ENCODE measurements at regions not wholly inside any gene's neighbourhood (a gene's known extent, or its start where the extent isn't known, plus 50 kb on each side); places are given as distances from the start of the nearest gene placed in this dataset.
"Not testable (repeated sequence)": the region's sequence is repeated elsewhere in the genome, so short reads cannot be mapped to it uniquely, and the experiment has no call there.

- no peak for DNase-seq (ENCODE audit: low spot score)
These were observed 585.1 kb upstream of the NETO1 start for GRCh38 chr18:73452866-73453265.

GRCh38 chr18:73446502-73446901, 578.7 kb upstream of the NETO1 start:
- DNase-seq (ENCODE audit: low spot score), result no peak

DNA sequence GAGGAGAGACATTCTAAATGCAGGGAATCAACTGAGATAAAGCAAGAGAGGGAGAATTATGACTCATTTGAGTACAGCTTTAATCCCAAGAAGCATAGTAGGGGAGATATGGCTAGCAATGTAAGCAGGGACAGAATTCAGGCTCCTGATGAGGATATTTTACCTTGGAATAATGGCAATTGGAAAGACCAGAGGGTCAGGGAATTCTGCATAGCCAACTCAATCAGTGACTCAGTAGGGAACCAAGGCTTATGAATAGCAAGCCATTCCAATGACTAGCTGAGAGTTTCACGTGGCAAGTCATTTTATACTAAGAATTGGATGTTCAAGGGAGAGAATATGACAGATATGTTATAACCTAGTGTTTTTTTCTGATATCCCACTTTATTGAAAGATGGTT, 563.8 kb upstream of the NETO1 start:
- DNase-seq (ENCODE audit: low spot score), result no peak

GRCh38 chr18:73421010-73421409, 553.2 kb upstream of the NETO1 start:
- DNase-seq (ENCODE audit: low spot score), result no peak

- DNase-seq (ENCODE audit: low spot score), result no peak
These were observed 551.7 kb upstream of the NETO1 start for GRCh38 chr18:73419531-73419930.

DNA sequence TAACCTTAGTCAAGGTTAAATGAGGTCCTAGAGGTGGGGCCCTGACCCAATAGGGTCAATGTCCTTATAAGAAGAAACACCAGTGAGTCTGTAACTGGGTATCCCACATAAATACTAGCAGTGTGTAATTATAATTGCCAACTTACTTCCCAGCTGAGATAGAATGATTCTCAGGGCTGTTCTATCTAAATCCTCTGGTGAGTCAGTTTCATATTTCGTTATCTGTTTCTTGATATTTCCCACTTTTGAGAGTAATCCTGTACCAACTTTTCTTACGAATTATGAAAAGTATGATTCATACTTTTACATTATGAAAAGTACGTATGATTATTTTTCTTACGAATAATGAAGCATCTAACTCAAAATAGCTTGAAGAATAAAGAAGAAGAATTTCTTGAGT, 546.8 kb upstream of the NETO1 start:
- DNase-seq (ENCODE audit: low spot score), result no peak

GRCh38 chr18:73414069-73414468, 546.3 kb upstream of the NETO1 start:
- no peak for DNase-seq (ENCODE audit: low spot score)

- DNase-seq (ENCODE audit: low spot score), result no peak
These were observed 541.5 kb upstream of the NETO1 start for GRCh38 chr18:73409242-73409641.

- no peak for DNase-seq (ENCODE audit: low spot score)
These were observed 540.7 kb upstream of the NETO1 start for GRCh38 chr18:73408469-73408868.

DNA sequence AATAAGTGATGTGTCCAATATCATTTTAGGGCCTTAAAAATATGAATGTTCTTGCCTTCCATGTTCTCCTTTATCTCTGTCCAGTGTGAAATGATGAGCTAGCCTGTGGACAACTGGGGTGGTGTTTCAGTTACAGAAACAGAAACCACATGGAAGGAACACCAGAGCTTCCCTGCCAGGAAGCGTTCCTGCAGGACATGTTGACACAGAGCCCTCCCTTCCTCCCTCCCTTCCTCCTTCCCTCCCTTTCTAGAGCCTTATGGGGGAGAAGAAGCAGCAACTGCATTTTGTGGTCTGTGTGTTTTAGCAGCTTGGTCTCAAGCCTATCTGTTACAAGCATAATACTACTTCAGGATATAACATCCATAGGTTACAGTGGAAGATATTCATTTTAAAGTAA, 539.7 kb upstream of the NETO1 start:
- DNase-seq (ENCODE audit: low spot score), result no peak

DNA sequence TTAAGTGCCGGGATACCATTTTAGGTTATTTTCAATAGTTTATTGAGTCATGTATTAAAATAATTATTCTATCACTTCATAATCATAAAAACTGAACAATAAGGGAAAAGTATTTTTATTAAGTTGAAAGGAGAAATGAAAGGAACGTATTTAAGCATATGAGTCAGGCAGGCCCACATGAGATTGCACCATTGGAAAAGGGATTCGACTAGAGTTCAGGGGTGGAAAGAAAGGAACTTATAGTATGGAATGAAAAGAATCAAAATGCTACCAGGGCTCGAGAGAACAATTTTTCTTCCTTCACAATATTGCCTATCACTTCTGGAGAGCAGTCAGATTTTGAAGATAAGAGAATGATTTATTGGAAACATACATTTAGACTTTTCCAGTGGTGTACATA, 516.5 kb upstream of the NETO1 start:
- DNase-seq (ENCODE audit: low spot score), result no peak

DNA sequence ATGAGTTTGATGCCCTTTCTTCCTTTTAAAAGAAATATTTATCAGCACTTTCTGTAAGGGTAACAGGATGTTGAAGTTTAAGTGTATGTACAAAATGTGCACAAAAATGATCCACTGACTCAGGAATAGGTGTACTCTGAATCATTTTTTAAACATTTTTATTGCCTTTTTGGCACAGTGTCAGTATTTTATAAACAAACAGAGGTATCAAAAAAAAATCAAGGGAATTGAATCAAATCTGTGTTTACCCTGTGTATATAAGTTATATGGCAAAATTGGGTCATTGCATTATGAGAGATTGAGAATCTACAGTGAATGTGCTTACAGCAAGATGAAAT, 513.9 kb upstream of the NETO1 start:
- DNase-seq (ENCODE audit: low spot score), result no peak

DNA sequence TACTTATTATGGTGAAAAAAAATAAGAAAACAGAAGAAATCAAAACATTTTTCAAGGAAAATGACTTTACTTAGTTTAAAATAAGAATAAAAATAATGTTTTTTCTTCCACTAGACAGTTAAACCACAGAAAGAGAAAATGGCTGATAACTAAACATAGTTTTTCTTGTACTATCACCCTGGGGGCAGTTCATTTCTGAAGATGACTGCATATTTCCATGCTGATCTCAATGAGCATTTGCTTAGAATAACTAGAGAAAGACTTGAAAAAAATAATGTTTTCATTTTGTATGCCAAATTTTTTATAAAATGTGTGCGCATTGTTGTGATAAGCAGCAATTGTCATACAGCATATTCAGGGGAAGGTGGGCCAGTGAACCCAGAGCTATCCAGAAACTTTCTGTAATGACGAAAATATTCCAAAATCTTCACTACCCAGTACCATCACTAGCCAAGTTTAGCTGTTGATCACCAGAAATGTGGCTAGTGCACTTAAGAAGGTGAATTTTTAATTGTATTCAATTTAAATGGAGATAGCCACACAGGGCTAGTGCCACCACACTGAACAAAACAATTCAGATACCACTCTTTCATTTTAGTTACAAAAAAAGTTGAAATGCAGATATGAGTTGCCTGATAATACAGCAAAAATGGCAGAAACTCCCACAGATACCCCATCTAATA, 513.4 kb upstream of the NETO1 start:
- DNase-seq (ENCODE audit: low spot score), result no peak

DNA sequence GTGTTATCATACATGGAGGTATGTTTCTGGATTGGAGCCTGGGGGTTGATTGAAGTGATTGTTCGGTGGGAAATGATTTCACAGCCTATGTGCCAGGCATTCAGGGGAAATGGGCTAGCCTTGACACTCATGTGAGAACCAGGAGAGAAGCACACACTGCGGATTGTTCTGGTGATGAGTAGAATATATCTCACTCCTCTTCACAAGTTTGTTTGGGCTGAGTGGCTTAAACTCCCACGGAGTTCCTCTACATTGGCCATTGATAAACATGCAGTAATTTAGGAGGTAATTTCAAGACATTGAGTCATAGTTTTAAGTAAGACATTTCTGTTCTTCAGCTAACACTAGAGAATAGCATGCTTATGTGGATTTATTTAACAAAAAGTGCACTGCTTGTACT, 498.9 kb upstream of the NETO1 start:
- DNase-seq (ENCODE audit: low spot score), result no peak

GRCh38 chr18:73365018-73365417, 497.2 kb upstream of the NETO1 start:
- DNase-seq (ENCODE audit: low spot score), result no peak

DNA sequence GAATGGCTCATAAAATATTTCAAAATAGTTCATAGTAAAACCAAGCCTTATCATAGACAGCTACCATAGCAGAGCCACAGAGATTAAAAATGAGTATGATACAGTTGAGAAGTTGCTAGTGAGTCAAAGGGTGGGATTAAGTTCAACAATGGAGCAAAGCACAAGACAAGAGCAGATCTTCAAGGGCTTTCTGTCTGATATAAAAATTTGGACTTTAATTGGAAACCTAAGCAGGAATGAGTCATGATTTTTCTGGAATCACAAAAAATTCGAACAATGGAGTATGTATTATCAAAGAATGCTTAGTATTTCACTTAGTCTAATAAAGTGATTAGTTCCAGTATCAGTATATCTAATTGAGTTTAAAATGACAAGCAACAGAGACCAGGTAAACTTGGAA, 487.3 kb upstream of the NETO1 start:
- no peak for DNase-seq (ENCODE audit: low spot score)

GRCh38 chr18:73352546-73352945, 484.8 kb upstream of the NETO1 start:
- DNase-seq (ENCODE audit: low spot score), result no peak

DNA sequence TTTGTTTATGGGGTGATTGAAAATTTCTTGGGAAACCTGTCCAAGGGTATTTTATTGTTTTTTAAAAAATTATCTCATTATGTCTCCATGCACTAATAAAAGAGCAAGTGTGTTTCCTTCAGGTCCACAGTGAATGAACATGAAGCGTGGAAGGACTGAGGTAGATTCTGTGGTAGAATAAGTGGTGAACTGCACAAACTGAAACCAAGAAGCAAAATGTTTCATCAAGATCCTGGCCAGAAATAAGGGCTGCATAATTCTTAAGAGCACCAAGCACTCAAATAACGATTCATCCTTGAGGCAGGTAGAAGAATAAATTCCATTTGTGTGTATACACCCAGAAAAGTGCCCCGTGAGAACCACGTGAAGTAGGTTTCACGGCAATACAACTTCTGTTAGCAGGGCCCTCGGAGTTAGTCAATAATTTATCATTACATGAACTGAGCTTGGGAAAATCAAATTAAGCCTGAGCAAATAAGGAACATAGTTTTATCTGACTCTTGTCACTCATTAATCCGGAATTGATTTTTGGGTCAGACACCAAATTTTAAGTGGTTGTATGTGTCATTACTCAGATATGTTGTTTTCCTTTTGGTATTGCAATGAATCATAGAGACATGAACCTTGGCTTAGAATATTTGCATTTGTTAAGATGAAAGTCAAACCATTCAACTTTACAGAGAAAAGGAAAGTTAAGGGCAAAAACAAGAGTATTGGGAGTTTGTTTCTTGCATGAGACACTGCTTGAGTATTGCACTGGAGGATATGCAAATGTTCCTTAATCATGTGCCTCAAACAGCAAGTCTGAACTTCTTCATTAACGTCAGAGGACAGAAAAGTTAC, 472.6 kb upstream of the NETO1 start:
- DNase-seq (ENCODE audit: low spot score), result no peak

DNA sequence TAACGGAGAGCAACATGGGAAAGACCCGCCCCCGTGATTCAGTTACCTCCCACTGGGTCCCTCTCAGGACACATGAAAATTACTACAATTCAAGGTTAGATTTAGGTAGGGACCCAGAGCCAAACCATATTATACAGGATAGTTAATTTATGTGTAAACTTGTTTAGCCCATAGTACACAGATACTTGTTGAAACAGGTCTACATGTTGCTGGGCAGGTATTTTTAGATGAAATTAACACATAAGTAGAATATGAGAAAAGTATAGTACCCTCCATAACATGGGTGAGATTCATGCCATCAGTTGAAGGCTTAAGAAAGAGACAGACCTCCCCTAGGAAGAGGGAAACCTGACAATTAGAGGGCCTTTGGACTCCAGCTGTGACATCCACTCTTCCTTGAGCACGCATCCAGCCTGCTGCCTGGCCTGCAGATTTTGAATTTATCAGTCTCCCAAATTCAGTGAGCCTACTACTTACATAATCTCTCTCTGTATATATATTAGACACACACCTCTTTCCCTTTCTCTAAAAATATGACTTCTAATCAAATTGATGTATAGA, 463.5 kb upstream of the NETO1 start:
- no peak for DNase-seq (ENCODE audit: low spot score)

- not testable (repeated sequence) for DNase-seq (ENCODE audit: low spot score)
These were observed 462.3 kb upstream of the NETO1 start for GRCh38 chr18:73330106-73330505.

GRCh38 chr18:73324187-73324831, 456.5 kb upstream of the NETO1 start:
- DNase-seq (ENCODE audit: low spot score), result not testable (repeated sequence)

DNA sequence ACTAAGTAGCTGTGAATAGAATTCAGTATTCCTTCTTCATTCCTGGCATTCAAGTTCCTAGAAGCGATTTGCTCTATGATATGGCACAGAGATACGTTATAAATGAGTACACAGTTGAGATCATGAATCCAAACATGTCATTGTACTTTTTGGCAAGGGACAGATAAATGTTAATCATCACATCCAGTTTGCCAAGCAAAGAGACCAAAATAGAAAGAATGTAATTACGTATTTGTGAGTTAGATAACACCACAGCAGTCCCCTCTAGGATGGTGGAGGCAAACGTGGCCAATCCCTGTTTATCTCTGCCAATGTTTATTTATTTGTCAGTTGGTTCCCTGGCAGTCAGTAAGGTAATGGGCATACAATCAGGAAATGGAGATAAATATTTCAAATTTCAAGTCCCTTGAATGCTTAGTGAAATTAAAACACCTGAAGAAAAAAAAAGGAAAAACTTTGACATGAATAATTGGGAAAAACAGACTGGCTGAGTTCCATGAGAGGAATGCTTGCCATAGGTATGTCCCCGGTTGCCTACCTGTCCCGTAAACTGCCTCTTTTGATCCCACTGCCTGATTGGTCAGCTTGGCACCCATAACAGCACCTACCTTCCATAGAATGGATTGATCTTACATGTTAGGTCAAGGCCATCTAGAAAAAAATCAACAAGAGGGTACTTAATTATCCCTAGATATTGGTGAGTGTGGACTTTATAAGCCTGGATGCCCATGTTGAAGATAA, 451.1 kb upstream of the NETO1 start:
- peak; percentile 28 for DNase-seq (ENCODE audit: low spot score)

Data from Ammon's horn (tissue), 1 donor.